D341Med (cell line): ENCODE measurements at regions not wholly inside any gene's neighbourhood (a gene's known extent, or its start where the extent isn't known, plus 50 kb on each side); places are given as distances from the start of the nearest gene placed in this dataset.

ENCODE experiments used
- DNase-seq: peaks from one replicate; pipeline ENCODE4 v3.0.0; 2012; ENCODE audit warnings: low spot score

DNA sequence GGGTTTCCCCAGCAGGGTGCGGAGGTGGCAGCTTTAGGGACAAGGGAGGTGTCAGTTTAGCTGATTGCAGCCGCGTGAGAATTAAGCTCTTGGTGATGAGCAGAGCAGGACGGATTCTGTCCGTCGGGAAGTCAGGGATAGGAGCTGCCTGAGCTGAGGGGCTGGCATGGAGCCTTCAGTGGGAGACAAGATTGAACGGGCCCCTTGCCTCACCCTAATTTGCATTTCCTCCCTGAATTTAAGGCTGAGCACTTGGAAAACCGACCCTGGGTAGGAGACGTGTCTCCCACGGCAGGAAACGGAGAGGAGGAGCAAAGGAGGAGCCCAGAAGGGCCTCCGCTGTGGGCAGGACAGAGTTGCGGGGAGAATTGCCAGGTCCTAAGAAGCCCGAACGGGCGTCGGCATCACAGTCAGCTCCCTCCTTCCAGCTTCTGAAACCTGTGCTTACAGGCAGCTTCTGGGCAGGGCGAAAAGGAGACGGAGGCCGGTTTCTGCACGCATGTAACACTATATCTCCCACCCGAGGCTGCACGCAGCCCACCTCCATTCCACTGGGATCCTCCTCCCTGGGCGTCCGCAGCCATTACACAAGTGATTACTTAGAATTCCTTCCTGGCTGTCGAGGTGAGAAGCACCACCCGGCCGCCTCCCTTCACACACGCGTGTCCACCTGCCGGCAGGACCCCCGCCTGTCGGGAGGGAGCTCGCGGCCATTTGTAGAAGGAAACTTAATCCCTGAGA lies 345.8 kb downstream of the BRD1 start:
- no peak for DNase-seq

DNA sequence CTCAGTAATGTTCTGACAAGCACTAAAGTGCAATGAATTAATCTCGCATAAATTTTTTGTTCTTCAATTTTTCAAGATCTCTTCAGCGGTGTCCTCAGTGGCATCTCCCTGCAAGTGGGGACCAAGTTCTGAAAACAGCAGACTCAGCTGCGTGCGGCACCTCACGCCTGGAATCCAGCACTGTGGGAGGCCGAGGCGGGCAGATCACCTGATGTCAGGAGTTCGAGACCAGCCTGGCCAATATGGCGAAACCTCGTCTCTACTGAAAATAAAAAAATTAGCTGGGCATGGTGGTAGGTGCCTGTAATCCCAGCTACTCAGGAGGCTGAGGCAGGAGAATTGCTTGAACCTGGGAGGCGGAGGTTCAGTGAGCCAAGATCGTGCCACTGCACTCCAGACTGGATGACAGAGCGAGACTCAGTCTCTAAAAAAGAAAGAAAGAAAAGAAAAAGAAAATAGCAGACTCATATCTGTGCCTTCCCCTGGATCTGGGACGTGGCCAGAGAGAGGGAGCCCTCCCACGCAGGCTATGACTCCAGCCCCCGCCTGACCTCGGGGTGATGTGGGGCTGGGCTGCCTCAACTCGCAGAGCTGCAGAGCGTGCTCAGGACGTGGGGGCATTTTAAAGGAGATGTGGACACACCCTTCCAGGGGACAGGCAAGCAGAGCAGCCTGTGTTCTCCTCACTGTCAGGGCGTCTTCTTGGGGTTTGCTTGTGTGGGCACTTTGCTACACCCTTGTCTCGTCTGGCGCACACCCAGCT lies 346.6 kb downstream of the BRD1 start:
- DNase-seq = no peak

DNA sequence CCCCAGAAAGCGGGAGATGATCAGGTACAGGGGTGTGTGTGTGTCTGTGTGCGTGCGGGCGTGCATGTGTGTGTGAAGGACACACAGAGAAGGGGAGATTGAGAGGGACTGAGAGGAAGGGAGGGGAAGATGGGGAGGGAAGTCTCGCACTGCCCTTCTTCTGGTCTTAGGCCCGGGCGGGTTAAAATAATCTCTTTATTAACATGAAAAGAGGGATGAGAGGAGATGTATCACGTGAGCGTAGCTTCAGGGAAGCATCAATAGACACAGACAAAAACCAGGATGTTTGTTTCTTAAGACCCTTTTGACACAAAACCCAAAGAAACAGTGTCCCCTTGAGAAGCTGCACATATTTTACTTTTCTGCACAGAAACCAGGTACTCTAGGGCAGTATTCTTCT lies 347.3 kb downstream of the BRD1 start:
- DNase-seq = no peak

DNA sequence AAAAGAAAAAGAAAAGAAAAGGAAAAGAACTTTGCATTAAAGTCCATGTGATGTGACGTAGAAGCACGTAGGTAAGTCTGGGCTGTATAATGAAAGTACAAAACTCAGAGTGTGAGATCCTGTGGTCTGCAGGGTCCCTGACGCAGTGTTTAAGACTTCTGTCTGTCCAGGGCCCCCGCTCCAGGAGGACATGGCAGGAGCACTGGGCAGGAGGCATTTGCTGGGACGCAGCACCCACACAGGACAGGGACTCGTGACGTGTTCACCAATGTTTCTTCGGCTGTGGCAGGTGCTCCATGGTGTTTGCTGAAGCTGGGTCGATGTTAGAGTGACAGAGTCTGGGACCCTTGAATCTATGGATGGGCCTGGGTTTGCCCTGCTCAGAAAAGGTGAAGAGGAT lies 348.1 kb downstream of the BRD1 start:
- DNase-seq = no peak

DNA sequence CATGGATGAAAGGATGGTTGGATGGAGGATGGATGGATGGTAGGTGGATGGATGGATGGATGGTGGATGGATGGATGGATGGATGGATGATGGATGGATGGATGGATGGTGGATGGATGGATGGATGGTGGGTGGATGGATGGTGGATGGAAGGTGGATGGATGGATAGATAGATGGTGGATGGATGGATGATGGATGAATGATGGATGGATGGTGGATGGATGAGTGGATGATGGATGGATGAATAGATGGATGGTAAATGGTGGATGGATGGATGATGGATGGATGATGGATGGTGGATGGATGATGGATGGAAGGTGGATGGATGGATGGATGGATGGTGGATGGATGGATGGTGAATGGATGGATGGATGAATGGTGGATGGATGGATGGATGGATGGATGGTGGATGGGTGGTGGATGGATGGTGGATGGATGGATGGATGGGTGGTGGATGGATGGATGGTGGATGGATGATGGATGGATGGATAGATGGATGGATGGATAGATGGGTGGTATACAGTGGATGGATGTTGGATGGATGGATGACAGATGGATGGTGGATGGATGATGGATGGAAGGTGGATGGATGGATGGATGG lies 350.8 kb downstream of the BRD1 start:
- no peak for DNase-seq

DNA sequence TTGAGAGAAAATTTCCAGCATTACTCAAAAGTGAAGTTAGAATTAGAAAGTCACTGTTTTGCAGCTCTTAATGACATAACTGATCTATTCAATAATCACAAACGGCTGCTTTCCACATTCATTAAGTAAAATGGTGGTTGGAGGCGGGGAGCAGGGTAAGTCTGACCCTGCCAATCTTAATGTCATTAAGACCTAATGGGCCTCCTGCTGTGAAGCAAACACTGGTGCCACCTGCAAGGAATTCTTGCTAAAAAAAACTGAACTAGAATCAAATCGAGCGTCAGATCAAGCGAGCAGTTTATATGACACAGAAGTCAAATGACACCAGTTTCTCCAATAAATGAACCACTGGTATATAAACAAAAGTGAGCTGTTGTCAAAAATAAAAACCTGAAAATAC lies 351.5 kb downstream of the BRD1 start:
- no peak for DNase-seq

DNA sequence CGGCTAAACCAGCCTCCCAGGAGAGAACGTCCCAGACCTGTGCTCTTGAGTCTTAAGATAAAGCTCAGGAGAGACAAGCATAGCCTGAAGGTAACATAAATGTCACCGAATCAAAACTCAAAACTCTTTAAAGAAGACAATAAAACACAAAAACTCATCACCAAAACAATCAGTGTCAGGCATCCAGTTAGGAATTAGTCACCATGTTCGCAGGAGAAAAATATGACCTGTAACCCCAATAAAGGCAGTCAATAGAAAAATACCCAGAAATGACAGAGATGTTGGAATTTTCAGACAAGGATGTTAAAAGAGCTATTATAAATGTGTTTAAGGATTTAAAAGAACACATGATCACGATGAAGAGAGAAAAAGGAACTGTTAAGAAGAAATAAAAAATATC lies 352.4 kb downstream of the BRD1 start:
- no peak for DNase-seq

DNA sequence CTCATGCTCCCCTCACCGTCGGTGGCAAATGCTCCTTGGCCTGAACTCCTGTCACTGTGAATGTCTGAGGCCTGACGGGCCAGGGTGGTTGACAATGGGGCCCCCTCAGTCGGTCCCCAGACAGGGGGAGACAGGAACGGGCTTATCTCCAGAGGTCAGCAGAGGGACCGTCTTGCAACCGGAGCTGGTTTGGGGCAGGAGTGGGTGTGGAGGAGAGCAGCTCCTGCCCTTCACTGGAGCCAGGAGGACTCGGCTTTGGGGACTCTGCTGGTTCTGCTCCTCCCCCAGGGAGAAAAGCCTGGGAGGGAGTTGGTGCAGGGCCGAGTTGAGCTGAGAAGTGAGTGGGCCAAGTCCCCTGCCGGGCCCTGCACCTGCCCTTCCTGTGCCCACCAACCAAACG lies 354.4 kb downstream of the BRD1 start:
- DNase-seq = no peak

DNA sequence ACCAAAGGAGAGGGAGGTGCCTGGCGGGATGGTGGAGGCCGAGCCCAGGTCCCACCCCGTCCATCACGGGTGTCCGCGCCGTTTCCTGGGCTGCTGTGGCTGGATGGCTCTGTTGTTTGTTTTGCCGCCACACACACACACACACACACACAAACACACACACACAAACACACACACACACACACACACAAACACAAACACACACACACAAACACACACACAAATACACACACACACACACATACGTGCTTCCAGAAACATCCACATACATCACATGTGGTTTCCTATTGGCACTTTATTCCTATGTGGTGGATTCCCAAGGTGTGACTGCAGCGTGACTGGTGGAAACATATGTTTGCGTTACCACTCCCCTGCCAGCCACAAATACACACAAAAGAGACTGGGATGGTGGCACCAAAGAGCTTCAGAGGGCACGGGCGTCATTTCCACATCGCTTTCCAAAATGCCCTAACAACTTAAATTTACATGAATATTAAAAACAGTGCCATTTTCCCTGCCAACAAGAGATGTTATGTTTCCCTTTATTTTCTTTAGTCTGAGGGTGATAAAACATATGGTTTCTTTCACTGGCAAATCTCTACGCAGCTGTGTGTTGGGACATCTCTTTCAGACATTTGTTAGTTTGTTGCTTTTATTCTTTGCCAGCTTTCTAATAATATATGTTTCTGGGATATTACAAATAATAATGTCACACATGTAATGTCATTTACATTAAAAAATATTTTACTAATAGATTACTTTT lies 356.8 kb downstream of the BRD1 start:
- no peak for DNase-seq

DNA sequence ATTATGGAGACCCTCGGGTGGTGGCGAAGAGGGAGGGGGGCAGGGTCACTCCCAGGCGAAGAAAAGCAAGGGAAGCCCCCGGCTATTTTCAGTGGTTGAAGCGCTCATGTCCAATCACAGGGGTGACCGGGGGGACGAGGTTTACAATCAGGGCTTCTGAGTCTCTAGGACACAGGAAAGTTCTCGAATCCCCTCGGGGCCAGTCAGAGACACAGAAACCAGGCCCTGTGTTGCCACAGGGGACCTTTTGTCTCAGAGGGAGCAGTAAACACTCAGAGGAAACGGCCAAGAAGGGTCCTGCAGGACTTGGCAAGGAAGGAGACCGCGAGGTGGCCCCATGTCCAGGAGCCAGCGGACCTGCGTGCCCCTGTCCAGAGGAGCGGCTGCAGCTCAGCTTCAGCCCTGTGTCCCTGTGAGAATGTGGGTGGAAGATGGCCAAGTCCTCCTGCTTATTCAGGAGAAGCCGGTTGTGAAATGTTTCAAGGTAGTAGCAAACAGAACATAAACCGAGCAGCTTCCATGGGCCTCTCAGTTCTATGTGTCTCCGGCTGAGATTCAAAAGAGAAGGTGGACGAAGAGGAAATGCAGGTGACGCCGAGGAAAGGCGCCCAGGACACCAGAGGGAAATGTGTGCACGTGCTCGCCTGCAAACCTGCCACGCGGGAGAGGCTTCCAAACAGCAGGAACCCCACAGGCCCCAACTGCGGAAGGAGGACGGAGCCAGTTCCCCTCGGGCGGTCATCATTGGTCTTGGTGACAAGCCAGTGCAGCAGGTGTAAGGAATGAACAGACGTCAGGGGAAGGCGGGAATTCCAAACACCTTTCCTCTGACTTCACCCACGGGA lies 357.6 kb downstream of the BRD1 start:
- no peak for DNase-seq

DNA sequence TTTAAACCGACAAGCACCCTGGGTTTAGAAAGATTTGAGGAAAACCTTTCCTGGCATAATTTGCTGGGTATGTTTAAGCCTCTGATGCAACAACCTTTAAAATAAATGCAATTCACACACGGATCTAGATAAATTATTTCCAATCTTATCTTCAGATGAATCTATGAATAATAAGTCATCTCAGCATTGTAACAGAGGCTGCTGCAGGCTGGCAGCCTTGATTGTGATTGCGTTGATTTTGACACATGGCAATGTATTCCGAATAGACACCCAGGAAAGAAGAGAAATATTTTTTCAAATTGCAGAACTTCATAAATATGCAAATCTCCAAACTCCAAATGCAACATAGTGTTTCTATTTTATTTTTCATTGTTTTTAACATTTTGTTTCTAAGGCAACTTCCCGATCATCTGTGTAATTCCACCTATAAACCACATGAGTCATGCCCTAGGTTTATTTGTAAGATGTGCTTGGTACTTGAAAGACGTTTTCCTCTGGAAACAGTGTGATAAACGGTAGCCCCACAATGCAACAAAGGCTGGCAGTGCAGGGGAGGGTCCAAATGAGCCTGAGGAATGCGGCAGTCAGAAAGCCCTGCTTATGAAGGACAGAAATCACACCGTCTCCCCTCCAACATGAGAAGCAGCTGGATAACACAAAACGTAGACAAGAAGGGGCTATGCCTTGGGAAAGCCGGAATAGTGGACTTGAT lies 359.0 kb downstream of the BRD1 start:
- no peak for DNase-seq

DNA sequence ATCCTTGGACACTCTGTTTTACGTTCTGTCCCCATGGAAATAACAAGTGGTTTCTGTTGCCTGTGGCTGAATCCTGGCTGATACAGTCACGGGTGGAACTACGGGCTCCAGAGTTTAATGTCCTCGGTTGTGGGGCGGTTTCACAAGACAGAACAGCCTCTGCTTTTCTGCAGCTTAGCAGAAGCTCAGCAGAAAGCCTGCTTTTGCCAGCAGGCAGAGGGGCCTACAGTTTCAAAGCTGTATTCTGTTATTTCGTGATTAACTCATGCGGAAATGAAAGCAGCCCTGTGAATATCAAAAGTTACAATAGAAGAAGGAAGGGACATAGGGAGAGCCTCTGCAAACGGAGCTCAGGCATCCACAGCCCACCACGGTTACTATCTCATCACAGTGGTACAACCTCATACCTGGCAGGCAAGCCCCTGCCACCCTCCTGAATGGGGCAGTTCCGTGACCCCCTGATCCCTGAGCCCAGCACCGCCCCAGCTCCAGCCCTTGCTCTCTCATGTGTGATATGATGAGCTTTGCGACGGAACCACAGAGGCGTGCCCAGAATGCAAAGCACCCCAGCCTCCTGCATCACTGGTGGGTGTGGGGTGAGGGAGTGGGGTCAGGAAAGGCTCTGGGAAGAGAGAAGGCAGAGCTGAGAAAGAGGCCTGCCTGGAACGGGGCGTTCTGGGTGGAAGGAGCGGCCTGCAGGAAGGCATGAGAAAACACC lies 360.6 kb downstream of the BRD1 start:
- DNase-seq = no peak

DNA sequence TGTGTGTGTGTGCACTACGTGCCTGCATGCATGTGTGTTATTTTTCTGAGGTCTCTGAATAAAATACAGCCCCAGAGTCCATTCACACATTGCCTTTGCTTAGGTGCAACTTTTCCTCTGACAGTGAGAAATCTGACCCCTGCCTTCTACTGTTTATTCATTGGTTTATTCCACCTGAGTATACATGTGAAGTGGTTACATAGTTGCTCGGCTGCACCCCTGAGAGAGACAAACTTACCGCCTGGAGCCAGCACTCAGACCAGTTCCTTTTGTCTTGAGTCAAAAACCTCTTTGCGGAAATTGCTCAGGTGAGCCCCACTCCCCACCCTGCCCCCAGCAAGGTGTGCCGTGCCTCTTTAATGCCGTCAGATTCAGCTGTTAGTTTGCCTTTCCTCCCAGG lies 363.6 kb downstream of the BRD1 start:
- no peak for DNase-seq

DNA sequence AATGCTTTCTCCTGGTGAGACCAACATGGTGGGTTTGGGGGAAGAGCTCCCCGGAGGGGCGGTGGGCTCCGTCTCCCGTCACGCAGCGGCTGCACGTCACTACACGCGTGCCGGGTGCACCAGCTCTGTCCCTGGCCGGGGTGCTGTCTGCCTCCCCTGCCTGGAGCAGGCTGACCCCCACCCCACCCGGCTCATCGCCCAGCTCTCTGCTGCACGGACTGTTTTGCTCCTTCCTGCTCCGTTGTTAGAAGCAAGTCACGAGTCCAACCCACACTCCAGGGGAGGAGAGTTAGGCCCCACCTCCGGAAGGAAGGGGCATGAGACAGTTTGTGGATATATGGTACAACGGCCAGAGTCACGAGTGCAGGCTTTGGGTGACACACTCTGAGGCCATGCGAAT lies 364.9 kb downstream of the BRD1 start:
- DNase-seq = no peak

DNA sequence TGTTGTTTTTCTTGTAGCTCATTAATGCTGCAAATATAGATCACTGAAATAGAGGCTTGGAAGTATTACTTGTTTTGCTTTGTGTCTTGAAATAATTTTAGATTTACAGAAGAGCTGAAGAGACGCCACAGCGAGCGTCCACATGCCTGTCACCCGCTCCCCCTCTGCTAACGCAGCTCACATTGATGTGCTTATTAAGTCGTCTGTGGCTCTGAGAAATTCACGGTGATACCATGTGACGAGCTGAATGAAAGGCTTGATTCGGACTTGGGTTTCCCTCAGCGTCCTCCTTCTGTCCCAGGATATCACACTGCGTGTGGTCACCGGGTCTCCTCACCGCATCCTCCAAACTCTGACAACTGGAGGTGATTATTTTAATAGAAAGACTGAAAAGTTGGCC lies 365.4 kb downstream of the BRD1 start:
- no peak for DNase-seq

DNA sequence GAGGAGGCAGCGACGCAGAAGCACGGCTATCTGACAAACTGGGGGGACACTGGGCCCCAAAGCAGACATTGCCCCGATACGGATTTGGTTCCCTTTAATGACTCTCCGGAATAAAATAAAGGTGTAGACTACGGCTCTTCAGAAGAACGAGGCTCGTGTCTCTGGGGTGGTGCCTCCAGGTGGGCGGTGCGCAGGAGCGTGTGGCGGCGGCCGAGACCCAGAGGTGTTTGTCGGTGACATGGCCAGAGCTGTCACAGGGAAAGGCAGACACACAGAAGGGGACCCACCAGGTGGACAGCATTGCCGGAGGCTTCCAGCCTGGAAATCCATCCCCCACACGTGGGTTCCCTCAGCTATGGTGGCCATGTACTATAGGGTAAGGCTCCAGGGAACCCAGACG lies 366.0 kb downstream of the BRD1 start:
- no peak for DNase-seq

DNA sequence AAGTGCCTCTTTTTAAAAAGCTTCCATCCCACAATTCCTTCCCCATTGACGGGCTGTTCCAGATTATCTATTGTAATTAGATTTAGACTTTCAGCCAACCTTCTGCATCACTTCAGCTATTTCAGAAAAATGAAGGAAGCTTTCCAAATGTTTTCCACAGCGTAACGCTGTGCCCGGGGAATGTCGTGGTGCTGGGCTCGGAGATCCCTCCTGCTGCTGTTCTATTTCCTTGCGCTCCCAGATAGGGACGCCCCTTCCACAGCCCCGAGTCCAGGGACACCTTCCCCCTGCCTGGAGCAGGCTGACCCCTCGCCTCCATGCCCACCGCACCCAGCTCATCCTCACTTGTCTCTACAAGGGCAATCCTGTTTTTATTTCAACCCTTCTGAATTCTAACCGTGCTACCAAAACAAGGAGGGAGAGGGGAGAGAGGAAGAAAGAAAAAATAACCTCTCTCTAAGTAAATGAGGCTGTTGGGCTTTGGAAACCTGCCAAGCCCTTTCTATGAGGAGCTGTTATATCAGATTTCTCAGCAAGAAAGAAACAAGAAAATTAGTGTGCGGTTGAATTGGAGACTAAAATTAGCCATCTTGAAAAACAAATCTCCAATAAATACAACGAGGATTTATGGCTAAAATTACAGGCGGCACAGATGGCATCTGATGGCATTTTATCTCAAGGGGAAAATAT lies 366.9 kb downstream of the BRD1 start:
- no peak for DNase-seq

DNA sequence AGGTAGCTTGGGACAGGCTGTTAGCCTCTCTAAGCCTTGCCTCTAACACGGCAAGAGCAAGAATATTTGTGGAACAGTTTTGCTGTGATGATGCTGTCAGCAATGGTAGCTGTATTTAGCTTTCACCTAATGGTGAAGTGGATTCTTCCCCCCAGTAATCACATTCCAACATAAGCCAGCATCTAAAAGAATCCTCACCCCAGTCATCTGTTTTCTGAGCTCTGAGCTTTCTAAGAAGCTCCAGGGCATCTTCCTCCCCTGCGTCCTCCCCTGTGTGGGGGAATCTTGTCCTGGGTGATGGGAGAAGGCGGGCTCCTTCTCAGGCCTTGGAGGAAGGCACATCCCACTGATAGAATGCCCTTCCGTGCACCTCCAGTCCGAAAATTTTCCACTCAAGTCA lies 367.6 kb downstream of the BRD1 start:
- no peak for DNase-seq

DNA sequence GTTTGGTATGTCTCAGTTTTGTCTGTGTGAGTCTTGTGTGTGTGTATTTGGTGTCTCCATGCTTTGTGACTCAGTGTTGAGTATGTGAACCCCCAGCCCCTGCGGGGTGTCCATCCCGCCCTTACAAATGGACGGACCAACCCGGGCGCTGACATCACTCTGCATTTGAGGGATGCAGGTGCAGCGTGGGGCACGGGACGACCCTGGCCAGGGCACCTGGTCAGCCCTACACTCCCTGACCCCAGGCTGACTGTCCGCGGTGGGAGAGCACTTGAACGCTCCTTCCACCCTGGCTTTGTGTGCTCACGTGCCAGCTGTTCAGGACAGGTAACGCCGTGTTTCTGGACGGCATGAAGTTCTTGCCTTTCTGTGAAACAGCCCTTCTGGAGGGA lies 369.0 kb downstream of the BRD1 start:
- no peak for DNase-seq
